Suprapubic skin (tissue), 4 donors: ENCODE measurements at regions not wholly inside any gene's neighbourhood (a gene's known extent, or its start where the extent isn't known, plus 50 kb on each side); places are given as distances from the start of the nearest gene placed in this dataset.

Experiments
- DNase-seq, 2 donors: peaks; one replicate each; pipeline ENCODE4 v3.0.0-alpha.2; 2019; ENCODE audit warnings: low spot score in 2 of 2
- H3K27ac ChIP-seq: fragments of 200-600 bp; sonication (generic); one replicate; pipeline ENCODE4 v1.5.1; 2019
- H3K27me3 ChIP-seq: fragments of 200-600 bp; sonication (generic); one replicate; pipeline ENCODE4 v1.5.1; 2019
- H3K36me3 ChIP-seq: fragments of 200-600 bp; sonication (generic); one replicate; pipeline ENCODE4 v1.5.1; 2019
- H3K4me1 ChIP-seq: fragments of 200-600 bp; sonication (generic); one replicate; pipeline ENCODE4 v1.5.1; 2019
- H3K4me3 ChIP-seq: fragments of 200-600 bp; sonication (generic); one replicate; pipeline ENCODE4 v1.5.1; 2019; ENCODE audit warnings: mild to moderate bottlenecking
- H3K9me3 ChIP-seq: fragments of 200-600 bp; sonication (generic); one replicate; pipeline ENCODE4 v1.5.1; 2019
- EP300 ChIP-seq: sonication (generic); formaldehyde crosslinking; IDR thresholded peaks from one replicate; pipeline ENCODE4 v1.6.1; 2017; ENCODE audit warnings: antibody characterized with exemption
- POLR2A ChIP-seq, 2 donors: fragments of 450-650 bp; IDR thresholded peaks; one replicate each; pipeline ENCODE4 v1.6.1; 2017; ENCODE audit warnings: antibody characterized with exemption in 2 of 2, mild to moderate bottlenecking in 2 of 2, moderate library complexity in 2 of 2
- POLR2AphosphoS5 ChIP-seq, 3 donors: sonication (generic); formaldehyde crosslinking; IDR thresholded peaks; one replicate each; pipeline ENCODE4 v1.6.1; 2017; ENCODE audit warnings: antibody characterized with exemption in 3 of 3
- WGBS: methylation state at CpG from one replicate; pipeline ENCODE4 v1.1.5; 2018; 5-methylcytosine and 5-hydroxymethylcytosine counted together
- TF ChIP-seq, protein P1 (sequence below), 2 donors: fragments of 200-600 bp in 1 of 2; fragments of 450-650 bp in 1 of 2; sonication (generic) in 1 of 2; IDR thresholded peaks; one replicate each; pipeline ENCODE4 v1.5.1; 2016 to 2019; ENCODE audit warnings: antibody characterized with exemption in 2 of 2, mild to moderate bottlenecking in 1 of 2, moderate library complexity in 1 of 2

DNA sequence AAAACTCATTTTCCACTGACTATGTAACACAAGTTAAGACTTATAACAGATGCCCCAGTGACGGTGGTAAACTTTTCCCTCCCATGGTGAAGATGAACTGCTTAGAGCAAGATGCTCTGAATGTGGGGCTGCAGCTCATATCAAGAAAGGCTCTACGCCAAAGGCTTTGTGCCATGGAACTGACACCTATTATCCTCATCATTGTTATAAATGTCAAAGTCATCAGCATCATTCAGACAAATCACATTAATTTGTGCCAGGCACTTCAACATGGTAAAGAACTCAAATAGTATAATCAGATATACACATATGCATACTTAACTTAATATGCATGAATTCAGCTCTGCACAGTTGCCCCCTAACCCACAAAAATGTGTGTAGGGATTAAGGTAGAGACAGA lies 305.9 kb upstream of the ATP10B start:
- Histone ChIP-seq H3K9me3 (no peaks in the 10 kb centered on the region), H3K36me3 (no peaks in the 10 kb centered on the region), H3K27ac (no peak overlapping the region), H3K4me3 (no peak overlapping the region), H3K4me1 (no peaks in the 10 kb centered on the region), H3K27me3 (no peaks in the 10 kb centered on the region)
- TF ChIP-seq POLR2AphosphoS5 (IDR thresholded peaks at IDR 0.05) (no peak), POLR2A (IDR thresholded peaks at IDR 0.05) (no peak), EP300 (no peak)
- DNase-seq, result no peak
- 97% methylated on average over 2 of the region's 2 CpGs for WGBS

DNA sequence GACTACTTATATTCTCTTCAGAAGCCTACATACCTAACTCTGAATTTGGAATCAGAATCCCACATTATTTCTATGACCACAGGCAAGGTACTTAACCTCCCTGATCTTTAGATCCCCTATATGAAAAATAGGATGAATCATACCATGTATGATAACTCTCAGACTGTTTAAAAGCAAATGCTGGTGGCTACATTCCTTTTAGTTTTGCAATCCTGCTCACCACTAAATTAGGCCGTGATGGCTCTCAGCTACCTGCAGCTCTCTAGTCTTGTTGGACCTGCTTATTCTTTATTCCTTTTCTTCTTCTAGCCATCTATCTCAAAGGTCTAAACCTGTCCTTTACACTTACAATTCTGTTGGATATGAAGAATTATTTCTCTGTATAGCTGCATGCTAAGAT lies 303.4 kb upstream of the ATP10B start:
- no peak for TF ChIP-seq POLR2AphosphoS5 (IDR thresholded peaks at IDR 0.05)
- no peak for TF ChIP-seq POLR2A (IDR thresholded peaks at IDR 0.05)
- whole genome bisulfite sequencing, result 68% methylated on average over 1 of the region's 1 CpG

DNA sequence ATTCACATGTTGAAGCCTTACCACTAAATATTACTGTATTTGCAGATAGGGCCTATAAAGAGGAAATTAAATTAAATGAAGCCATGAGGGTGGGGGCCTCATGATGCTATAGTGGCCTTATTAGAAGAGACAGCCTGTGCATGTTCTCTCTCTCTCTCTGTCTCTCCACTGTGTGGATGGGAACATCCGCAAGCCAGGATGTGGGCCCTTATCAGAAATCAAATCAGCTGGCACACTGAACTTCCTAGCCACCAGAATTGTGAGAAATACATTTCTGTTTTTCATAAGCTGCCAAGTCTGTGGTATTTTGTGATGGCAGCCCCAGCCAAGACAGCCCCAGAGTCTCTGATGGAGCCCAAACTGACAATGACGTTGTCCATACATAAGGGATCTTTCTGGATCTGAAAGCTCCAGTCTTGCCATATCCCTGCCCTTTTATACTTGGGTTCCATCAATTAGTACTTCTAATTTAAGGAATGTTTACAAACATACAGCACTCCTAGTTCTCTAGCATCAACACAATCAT lies 300.5 kb upstream of the ATP10B start:
- WGBS, result 61% methylated on average over 2 of the region's 2 CpGs
- Histone ChIP-seq H3K36me3 (no peaks in the 10 kb centered on the region), H3K27me3 (no peaks in the 10 kb centered on the region), H3K4me3 (no peak overlapping the region), H3K9me3 (no peaks in the 10 kb centered on the region), H3K4me1 (no peaks in the 10 kb centered on the region), H3K27ac (no peak overlapping the region)
- no peak for DNase-seq
- TF ChIP-seq POLR2AphosphoS5 (IDR thresholded peaks at IDR 0.05), result no peak
- TF ChIP-seq EP300, result no peak
- TF ChIP-seq, protein P1, sequence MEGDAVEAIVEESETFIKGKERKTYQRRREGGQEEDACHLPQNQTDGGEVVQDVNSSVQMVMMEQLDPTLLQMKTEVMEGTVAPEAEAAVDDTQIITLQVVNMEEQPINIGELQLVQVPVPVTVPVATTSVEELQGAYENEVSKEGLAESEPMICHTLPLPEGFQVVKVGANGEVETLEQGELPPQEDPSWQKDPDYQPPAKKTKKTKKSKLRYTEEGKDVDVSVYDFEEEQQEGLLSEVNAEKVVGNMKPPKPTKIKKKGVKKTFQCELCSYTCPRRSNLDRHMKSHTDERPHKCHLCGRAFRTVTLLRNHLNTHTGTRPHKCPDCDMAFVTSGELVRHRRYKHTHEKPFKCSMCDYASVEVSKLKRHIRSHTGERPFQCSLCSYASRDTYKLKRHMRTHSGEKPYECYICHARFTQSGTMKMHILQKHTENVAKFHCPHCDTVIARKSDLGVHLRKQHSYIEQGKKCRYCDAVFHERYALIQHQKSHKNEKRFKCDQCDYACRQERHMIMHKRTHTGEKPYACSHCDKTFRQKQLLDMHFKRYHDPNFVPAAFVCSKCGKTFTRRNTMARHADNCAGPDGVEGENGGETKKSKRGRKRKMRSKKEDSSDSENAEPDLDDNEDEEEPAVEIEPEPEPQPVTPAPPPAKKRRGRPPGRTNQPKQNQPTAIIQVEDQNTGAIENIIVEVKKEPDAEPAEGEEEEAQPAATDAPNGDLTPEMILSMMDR (IDR thresholded peaks at IDR 0.05), result no peak
- no peak for TF ChIP-seq POLR2A (IDR thresholded peaks at IDR 0.05)

More for the DNA sequence above, 303.4 kb upstream of the ATP10B start:
- Histone ChIP-seq H3K4me1 (no peaks in the 10 kb centered on the region), H3K4me3 (no peak overlapping the region), H3K27ac (no peak overlapping the region), H3K9me3 (no peaks in the 10 kb centered on the region), H3K27me3 (no peaks in the 10 kb centered on the region), H3K36me3 (no peaks in the 10 kb centered on the region)
- DNase-seq, result no peak

DNA sequence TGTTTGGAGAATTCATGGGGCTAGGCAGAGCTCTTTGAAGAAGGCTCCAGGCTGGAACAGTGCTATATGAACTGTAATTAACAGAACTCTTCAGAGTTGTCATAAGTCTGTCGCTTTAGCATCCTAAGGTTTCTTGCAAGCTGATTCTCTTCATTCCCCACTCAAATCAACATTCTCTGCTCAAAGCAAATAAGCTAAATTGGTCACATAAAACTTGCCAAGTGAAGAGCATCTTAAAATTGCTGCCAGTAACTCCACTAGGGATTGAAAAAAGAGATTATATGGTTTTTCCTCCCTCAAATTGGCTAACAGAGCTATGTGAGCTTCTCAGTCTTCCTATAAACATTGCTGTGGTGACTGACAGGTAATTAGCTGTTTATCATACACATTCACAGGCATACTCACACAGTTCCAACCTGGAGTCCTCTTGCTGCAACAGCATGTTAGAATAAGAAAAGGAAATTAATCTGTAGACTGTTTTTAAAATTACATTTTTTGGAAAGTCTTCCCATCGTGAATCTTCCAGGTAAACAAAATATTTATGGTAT lies 298.5 kb upstream of the ATP10B start:
- H3K36me3 ChIP-seq, result no peaks in the 10 kb centered on the region
- H3K9me3 ChIP-seq, result no peaks in the 10 kb centered on the region
- no peak for DNase-seq
- H3K27me3 ChIP-seq, result no peaks in the 10 kb centered on the region
- WGBS, result 92% methylated on average over 2 of the region's 2 CpGs
- TF ChIP-seq EP300, result no peak
- TF ChIP-seq, protein P1 (IDR thresholded peaks at IDR 0.05), result no peak
- no peak for TF ChIP-seq POLR2AphosphoS5 (IDR thresholded peaks at IDR 0.05)
- no peak for TF ChIP-seq POLR2A (IDR thresholded peaks at IDR 0.05)
- no peak overlapping the region for H3K4me3 ChIP-seq
- H3K4me1 ChIP-seq, result no peaks in the 10 kb centered on the region
- H3K27ac ChIP-seq, result no peak overlapping the region

DNA sequence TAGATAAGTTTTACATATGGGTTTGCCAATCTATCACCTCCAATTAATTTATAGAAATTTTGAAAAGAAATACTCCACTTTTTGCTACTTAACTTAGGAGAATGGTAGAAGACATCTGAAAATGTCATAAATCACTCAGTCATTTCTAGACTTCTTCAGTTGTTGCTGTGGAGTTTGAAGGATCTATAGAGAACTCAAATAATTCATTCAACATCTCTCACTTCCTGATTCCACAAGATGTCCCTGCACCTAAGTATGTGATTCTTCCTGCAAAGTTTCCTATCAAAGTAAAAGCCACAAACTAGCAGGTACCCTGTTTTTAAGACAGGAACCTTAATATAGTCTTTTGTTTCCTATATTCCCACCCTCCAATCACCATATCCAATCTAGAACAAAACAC lies 297.1 kb upstream of the ATP10B start:
- TF ChIP-seq POLR2A (IDR thresholded peaks at IDR 0.05) (no peak), EP300 (no peak), POLR2AphosphoS5 (IDR thresholded peaks at IDR 0.05) (no peak)
- TF ChIP-seq, protein P1 (IDR thresholded peaks at IDR 0.05), result no peak
- Histone ChIP-seq H3K4me3 (no peak overlapping the region), H3K27me3 (no peaks in the 10 kb centered on the region), H3K36me3 (no peaks in the 10 kb centered on the region), H3K27ac (no peak overlapping the region), H3K4me1 (no peaks in the 10 kb centered on the region), H3K9me3 (peaks cover 4% of the 10 kb centered on the region)
- no peak for DNase-seq

DNA sequence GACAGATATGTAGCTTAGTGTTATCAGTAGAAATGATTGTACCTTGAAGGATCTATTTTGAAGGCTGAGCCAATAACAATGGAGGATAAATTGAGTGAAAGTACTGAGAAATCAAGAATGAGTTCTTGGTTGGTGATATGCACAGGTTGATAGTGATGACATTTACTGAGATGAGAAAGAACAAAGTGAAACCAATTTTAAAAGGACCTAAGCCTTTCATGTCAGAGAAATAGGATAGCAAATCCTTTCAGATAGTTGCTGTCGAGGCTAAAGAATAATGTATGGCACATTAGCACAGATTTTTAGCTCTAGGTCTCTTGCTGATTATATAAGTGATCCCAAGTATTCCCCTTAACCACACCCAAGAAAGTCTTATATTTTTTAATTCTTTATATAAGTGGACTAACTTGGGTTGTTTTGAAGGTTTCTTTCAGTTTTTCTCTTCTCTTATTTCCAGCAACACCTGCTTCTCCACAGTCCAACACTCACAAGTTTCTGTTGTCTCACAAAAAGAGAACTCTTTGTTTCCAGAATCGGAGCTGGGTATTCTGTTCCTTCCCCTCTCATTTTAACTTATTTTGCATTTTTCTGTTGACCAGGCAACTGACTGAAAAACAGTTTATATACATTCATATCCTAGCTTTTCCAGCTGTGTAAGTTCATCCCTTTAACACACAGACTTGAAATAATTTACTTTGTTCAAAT lies 286.9 kb upstream of the ATP10B start:
- no peak for DNase-seq
- no peak for TF ChIP-seq POLR2AphosphoS5 (IDR thresholded peaks at IDR 0.05)
- no peak for TF ChIP-seq POLR2A (IDR thresholded peaks at IDR 0.05)
- TF ChIP-seq, protein P1 (IDR thresholded peaks at IDR 0.05), result no peak
- no peak for TF ChIP-seq EP300
- Histone ChIP-seq H3K4me3 (no peak overlapping the region), H3K4me1 (no peaks in the 10 kb centered on the region), H3K9me3 (no peaks in the 10 kb centered on the region), H3K36me3 (no peaks in the 10 kb centered on the region), H3K27me3 (no peaks in the 10 kb centered on the region), H3K27ac (no peak overlapping the region)
- 59% methylated on average over 2 of the region's 2 CpGs for WGBS
